ENCODE measurements at regions not wholly inside any gene's neighbourhood (a gene's known extent, or its start where the extent isn't known, plus 50 kb on each side); places are given as distances from the start of the nearest gene placed in this dataset.
A peak's percentile ranks its signal among the peaks of the same experiment; 100 is the strongest.

DNA sequence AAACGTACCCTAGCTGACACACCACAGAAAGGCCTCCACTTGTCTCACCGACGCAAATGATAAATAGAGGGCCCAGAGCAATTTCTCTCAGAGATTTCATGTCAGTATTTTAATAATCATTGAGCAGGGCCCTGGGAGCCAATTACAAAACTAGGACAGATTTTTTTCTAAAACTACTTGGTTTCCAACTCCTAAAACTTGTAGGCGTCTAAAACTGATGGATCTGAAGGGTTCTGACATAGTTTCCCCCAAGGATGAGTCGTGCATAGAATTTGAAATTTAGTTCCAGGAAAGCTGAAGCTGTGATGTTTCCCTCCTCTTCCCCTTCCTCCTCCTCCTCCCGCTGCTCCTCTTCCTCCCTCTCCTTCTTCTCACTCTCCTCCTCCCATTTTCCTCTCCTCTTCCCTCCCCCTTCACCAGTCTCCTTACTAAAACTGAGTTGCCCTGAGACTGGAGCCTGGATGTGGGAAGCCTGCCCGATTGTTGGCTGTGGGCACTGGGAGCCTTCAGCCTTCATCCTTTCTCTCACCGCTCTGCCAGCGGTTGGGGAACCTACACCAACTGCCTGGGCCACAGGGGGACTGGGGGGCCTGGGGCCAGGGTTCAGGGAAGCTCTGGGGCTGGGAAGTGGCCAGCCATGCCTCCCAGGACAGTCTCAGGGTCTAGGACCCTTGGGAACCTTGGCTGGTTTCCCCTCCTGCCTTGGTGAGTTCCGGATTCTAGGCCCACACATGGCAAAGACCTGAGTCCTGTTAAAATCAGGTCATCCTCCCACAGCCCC is 73.9 kb upstream of the SLC6A11 start:
- Mint-ChIP-seq H3K9me3 (no peaks in the 10 kb centered on the region), H3K4me1 (peaks cover 15% of the 10 kb centered on the region), H3K27ac (no peak overlapping the region), H3K4me3 (no peak overlapping the region), H3K36me3 (no peaks in the 10 kb centered on the region), H3K27me3 (peaks cover 25% of the 10 kb centered on the region)

DNA sequence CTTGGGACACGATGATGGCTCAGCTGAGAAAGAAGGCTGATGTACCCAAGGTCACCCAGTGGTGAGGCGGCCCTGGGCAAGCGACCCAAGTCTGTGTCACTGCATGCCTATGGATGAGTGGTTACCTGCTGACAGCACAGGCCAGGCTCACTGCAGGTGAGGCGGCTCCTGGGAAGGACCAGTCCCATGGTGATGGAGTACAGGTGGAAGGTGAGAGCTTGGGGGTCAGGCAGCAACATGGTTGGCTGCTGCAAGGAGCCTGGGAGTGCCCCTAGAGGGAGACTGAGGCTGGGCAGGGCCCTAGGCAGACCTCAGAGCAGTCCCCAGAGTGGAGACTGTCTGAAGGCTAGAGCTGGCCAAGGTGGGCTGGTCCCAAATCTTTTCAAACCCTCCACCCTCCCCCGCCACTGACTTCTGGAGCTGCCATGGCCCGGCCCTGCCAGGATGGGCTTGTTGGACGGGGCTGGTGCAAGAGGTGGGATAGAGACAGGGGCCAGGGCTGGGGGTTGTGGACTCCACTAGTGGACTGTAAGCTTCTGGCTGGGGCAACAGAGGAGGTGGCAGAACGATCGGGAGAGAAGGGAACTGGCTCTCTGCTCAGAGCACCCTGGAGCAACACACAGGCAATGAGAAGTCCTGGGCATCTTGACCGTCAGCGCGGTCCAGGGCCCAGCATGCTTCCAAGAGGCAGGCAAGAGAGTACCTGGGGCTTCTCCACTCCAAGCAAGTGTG is 72.5 kb upstream of the SLC6A11 start:
- no peak overlapping the region for H3K27ac Mint-ChIP-seq
- peaks cover 14% of the 10 kb centered on the region for H3K27me3 Mint-ChIP-seq
- H3K36me3 Mint-ChIP-seq, result no peaks in the 10 kb centered on the region

DNA sequence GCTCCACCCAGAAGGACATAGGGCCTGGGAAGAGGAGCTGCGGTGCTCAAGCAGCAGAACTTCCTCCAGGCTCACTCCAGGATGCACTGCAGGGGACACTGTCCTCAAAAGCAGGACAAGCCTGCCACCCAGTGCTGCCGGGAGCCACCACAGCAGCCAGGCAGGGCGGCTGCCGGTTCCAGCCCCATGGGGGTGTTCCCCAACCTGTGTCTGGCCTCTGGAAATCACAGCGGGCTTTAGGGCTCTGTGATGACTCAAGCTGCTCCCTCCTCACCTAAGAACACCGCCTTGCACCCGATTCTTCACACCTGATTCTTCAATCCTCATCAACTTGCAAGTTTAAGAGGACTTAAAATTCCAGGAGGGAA is 71.9 kb upstream of the SLC6A11 start:
- Mint-ChIP-seq H3K4me3 (no peak overlapping the region), H3K27ac (peak overlapping the region; percentile 19), H3K36me3 (no peaks in the 10 kb centered on the region), H3K4me1 (peaks cover 4% of the 10 kb centered on the region), H3K27me3 (peaks cover 11% of the 10 kb centered on the region), H3K9me3 (no peaks in the 10 kb centered on the region)

More for the DNA sequence above, 72.5 kb upstream of the SLC6A11 start:
- Mint-ChIP-seq H3K4me3 (no peak overlapping the region), H3K4me1 (peaks cover 10% of the 10 kb centered on the region), H3K9me3 (no peaks in the 10 kb centered on the region)

DNA sequence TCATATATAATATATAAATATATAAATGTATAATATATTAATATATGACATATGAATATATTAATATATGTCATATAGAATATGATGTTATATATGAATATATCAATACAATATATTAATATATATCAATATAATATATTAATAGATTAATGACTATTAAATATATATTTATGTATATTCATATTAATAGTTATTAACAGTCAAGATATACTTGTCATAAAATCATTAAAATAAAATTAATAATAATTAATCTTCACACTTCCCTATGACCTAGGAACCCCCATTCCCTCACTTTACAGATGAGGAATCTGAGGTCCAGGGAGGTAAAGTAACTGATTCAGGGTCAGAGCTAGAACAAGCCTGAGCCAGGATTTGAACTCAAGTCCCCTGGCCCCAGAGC is 70.6 kb upstream of the SLC6A11 start:
- H3K27me3 Mint-ChIP-seq, result peaks cover 10% of the 10 kb centered on the region
- no peaks in the 10 kb centered on the region for H3K9me3 Mint-ChIP-seq
- H3K4me1 Mint-ChIP-seq, result no peaks in the 10 kb centered on the region
- H3K36me3 Mint-ChIP-seq, result no peaks in the 10 kb centered on the region
- no peak overlapping the region for H3K27ac Mint-ChIP-seq
- no peak overlapping the region for H3K4me3 Mint-ChIP-seq

DNA sequence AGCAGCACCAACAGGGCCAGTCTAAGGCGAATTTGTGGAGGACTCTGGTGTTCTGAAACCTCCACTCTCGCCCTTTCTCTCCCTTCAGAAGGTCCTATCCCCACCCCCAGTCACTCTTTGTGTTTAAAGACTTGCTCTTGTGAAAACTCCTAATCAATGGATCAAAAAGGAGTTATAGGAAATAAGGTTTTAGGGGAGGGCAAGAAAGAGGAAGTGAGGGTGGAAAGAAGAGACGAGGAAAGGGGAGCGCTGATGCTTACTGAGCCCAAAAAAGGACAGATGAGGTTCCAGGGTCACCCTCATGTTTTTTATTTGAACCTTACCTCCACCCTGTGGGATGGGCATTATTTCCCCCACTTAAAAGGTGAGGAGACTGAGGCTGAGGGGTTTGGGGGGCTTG is 70.0 kb upstream of the SLC6A11 start:
- Mint-ChIP-seq H3K27ac (no peak overlapping the region), H3K9me3 (no peaks in the 10 kb centered on the region), H3K27me3 (peaks cover 10% of the 10 kb centered on the region), H3K4me1 (no peaks in the 10 kb centered on the region), H3K4me3 (no peak overlapping the region), H3K36me3 (no peaks in the 10 kb centered on the region)

DNA sequence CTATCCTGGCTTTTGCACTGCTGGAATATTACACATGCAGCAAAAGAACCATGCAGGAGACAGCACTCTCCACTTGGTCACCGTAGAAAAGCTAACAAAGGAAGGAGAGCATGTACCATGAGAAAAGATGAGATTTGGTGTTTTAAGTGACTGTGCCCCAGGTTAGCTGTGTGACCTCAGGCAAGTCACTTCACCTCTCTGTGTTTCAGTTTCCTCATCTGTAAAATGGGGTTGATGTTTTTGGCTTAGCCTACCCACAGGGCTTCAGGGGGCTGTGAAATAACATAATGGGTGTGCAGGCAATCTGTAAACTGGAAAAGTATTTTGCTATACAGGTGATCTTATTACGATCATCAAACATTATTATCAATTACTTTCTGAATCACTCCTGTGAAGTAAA is 69.3 kb upstream of the SLC6A11 start:
- Mint-ChIP-seq H3K4me1 (no peaks in the 10 kb centered on the region), H3K4me3 (no peak overlapping the region), H3K27me3 (peaks cover 10% of the 10 kb centered on the region), H3K27ac (no peak overlapping the region), H3K9me3 (no peaks in the 10 kb centered on the region), H3K36me3 (no peaks in the 10 kb centered on the region)

DNA sequence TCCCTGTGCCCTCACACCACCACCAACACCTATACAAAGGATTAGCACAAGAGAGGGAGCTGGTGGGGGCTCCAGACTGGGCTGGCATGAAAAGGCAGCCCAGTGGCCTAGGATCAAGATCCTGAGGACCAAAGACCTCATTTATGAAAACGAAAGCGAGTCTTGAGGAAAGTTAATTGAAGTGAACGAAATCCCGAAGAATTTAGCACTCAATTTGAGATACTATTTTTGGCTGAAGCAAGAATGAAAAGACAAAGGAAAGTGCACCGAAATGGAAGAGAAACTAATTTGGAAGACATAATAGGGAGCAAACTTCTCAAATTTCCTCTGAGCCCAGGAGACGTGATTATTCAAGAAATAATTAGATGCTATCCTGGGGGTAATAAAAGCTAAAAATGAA is 68.7 kb upstream of the SLC6A11 start:
- Mint-ChIP-seq H3K27ac (no peak overlapping the region), H3K27me3 (peaks cover 10% of the 10 kb centered on the region), H3K36me3 (no peaks in the 10 kb centered on the region), H3K4me1 (no peaks in the 10 kb centered on the region), H3K9me3 (no peaks in the 10 kb centered on the region), H3K4me3 (no peak overlapping the region)

DNA sequence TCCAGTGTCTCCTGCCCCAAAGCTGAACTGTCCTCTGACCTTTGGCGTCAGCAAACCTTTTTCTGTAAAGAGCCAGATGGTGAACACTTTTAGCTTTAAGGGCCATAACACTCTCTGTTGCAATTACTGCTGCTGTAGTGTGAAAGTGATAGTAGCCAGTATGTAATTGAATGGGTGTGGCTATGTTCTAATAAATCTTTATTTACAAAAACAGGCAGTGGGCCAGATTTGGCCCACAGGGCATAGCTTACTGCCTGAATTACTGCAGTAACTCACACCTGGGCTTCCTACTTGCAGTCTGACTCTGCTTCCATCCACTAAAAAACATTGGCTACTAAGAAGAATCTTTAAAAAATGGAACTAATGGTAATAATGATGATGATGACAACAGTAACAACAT is 68.0 kb upstream of the SLC6A11 start:
- H3K27ac Mint-ChIP-seq, result no peak overlapping the region
- H3K36me3 Mint-ChIP-seq, result no peaks in the 10 kb centered on the region
- no peak overlapping the region for H3K4me3 Mint-ChIP-seq
- no peaks in the 10 kb centered on the region for H3K4me1 Mint-ChIP-seq
- H3K9me3 Mint-ChIP-seq, result no peaks in the 10 kb centered on the region
- H3K27me3 Mint-ChIP-seq, result peaks cover 14% of the 10 kb centered on the region

DNA sequence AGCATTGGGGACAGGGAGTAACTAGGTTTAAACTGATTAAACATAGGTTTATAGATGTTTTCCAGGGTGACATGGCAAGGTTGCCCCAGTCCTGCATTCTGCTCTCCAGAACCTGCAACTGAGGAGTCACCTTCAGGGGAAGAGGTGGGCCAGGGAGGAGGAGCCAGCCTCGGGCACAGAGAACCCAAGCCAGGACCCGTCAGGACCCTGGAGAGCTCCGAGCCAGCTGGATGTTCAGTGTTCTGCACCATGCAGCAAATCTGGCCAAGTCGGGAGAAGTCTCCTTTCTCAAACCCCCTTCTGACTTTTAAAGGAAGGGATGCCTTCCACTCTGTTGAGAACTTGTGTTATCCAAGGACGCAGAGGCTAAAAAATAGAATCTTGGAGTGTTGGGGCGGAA is 62.1 kb upstream of the SLC6A11 start:
- Mint-ChIP-seq H3K27ac (no peak overlapping the region), H3K4me3 (no peak overlapping the region), H3K9me3 (peaks cover 6% of the 10 kb centered on the region), H3K27me3 (peaks cover 23% of the 10 kb centered on the region), H3K4me1 (no peaks in the 10 kb centered on the region), H3K36me3 (no peaks in the 10 kb centered on the region)

DNA sequence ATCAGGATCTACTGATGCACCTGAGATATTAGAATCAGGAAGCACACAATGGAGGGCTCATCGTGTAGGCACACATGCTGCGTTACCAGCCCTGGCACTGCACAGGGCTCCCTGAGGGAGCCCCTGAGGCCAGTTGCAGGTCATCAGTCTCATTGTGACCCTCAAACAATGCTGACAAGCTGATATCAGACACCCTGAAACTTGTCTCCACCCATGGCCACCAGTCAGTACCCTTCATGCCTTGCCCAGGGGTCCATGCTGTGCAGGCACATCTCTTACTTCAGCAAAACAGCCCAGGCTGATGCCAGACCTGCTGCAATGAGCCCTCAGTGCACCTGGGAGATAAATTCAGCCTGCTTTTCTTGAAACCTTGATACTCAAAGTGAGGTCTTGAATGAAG is 59.5 kb upstream of the SLC6A11 start:
- no peak overlapping the region for H3K4me3 Mint-ChIP-seq
- H3K4me1 Mint-ChIP-seq, result no peaks in the 10 kb centered on the region
- H3K27ac Mint-ChIP-seq, result no peak overlapping the region
- H3K9me3 Mint-ChIP-seq, result peaks cover 6% of the 10 kb centered on the region
- peaks cover 29% of the 10 kb centered on the region for H3K27me3 Mint-ChIP-seq
- no peaks in the 10 kb centered on the region for H3K36me3 Mint-ChIP-seq

DNA sequence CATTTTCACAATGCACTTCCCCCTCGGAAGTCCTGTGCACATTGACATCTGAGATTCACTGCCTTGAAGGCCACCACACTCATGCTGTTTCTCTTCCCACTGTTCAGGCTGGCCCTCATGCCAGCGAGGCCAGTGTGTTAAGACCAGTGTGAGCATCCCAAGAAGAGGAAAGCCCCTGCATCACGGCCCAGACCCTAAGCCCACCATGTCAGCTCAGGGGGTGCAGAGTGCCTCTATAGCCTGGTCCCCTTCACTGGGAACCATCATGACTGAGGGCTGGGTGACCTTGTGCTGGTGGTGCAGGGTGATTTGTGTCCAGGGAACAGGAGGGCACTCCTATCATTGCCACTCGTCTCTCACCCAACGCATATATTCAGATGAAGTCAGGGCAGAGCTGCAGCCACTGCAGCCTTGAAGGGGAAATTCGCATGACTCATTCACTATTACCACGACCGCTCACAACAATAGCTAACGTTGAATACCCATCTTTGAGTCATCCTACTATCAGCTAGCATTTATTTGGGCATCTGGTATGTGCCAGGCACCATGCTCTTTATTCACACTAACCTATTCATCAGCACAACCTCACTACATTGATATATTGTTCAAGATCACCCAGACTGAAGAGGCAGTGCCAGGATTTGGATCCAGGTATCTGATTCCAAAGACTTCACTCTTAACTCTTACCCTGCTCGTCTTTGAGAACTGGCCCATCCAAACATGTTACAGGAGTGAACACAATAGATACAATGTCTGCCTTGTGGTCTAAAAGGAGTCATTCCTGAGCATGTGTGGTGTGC is 58.8 kb upstream of the SLC6A11 start:
- no peaks in the 10 kb centered on the region for H3K36me3 Mint-ChIP-seq
- H3K27me3 Mint-ChIP-seq, result peaks cover 29% of the 10 kb centered on the region
- H3K4me3 Mint-ChIP-seq, result no peak overlapping the region
- H3K9me3 Mint-ChIP-seq, result peaks cover 6% of the 10 kb centered on the region
- no peaks in the 10 kb centered on the region for H3K4me1 Mint-ChIP-seq
- H3K27ac Mint-ChIP-seq, result no peak overlapping the region

DNA sequence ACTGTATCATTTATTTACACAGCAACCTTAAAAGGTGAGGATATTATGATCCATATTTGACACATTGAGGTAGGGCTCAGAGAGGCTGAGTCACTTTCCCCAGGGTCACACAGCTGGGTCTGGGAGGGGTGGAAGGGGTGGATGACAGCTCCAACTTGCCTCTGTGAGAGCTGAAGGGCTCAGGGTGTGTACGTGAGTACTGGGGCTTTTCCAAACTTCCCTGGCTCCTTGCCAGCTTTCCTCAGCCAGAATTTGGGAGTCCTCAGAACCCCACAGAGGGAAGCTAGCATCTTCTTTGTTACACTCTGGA is 58.3 kb upstream of the SLC6A11 start:
- Mint-ChIP-seq H3K27ac (no peak overlapping the region), H3K4me1 (no peaks in the 10 kb centered on the region), H3K4me3 (no peak overlapping the region), H3K27me3 (peaks cover 26% of the 10 kb centered on the region), H3K9me3 (peaks cover 6% of the 10 kb centered on the region), H3K36me3 (no peaks in the 10 kb centered on the region)

DNA sequence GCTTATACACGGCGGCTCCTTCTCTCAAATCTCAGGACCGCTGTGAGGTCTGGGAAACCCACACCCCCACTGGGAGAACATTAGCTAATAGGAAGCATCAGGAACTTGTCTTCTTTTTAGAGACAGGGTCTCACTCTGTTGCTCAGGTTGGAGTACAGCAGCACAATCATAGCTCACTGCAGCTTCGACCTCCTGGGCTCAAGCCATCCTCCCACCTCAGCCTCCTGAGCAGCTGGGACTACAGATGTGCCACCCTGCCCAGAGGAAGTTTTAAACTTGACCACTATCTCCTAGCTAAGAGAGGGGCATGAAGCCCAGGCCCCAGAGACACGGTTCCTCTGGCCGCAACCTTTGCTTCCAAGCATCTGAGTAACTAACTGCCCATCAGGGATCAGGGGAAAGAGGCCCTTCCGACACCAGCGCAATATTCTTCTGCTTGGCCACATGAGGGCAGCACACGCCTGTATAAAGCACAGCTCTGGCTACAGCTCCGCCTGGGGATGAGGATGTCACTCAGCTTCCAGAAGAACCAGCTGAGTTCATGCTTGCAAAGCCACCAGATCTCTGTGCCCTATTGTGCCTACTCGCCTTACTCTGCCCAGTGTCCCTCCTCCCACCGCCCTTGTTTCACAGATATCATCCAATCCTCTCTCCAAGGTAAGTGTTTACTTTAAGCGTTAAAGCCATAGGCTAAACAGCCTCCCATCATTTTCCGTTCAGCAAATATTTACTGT is 57.6 kb upstream of the SLC6A11 start:
- Mint-ChIP-seq H3K27ac (no peak overlapping the region), H3K4me1 (no peaks in the 10 kb centered on the region), H3K36me3 (no peaks in the 10 kb centered on the region), H3K27me3 (peaks cover 20% of the 10 kb centered on the region), H3K9me3 (peaks cover 4% of the 10 kb centered on the region), H3K4me3 (no peak overlapping the region)

DNA sequence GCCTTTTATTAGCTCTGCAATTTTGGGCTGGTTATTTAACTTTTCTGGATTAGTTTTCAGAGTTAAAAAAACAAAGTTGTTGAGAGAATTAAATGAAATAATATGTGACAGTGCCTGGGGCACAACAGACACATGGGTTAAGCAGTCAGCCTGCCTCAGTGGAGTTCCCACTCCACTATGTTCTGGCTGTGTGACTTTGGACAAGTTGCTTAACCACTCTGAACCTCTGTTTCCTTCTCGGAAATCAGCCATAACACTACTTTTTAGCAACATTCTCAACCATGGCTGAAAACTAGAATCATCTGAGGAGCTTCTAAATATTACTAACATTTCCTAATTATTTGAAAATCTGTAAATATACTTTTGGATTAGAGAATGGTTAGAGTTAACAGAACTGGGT is 56.5 kb upstream of the SLC6A11 start:
- Mint-ChIP-seq H3K27me3 (peaks cover 15% of the 10 kb centered on the region), H3K4me1 (no peaks in the 10 kb centered on the region), H3K36me3 (no peaks in the 10 kb centered on the region), H3K9me3 (no peaks in the 10 kb centered on the region), H3K27ac (no peak overlapping the region), H3K4me3 (no peak overlapping the region)

DNA sequence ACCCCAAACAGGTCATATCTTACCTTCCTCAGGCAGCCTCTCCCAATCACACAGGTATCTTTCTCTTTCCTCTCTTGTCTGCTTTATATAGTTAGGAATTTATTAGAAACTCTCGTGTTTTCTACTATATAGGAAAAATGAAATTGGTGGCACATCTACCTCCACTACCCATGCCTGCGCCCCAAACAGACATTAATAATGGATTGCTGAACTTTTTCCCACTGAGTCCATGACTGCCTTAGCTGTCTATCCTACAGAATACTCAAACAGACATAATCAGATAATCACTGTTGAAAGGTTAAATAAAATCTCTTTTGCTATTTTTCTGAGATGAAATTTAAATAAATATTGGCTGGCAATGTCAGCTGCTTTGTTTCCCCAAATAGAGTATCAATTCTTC is 55.8 kb upstream of the SLC6A11 start:
- Mint-ChIP-seq H3K36me3 (no peaks in the 10 kb centered on the region), H3K4me3 (no peak overlapping the region), H3K4me1 (no peaks in the 10 kb centered on the region), H3K27ac (no peak overlapping the region), H3K9me3 (no peaks in the 10 kb centered on the region), H3K27me3 (peaks cover 12% of the 10 kb centered on the region)

Measured in activated naive CD4-positive, alpha-beta T cell treated with anti-CD3 and anti-CD28 coated beads, Interleukin-2, amount 50 U/mL, for 24 hours (primary cell).